Esophagus squamous epithelium (tissue), 4 donors: ENCODE measurements at regions not wholly inside any gene's neighbourhood (a gene's known extent, or its start where the extent isn't known, plus 50 kb on each side); places are given as distances from the start of the nearest gene placed in this dataset.

Experiments
- CTCF ChIP-seq, 6 experiments: fragments of 450-650 bp in 4 of 6; fragments of 200-600 bp in 2 of 6; sonication (generic) in 2 of 6; IDR thresholded peaks; one replicate each; pipeline ENCODE4 v1.5.1; 2016 to 2019; ENCODE audit warnings: antibody characterized with exemption in 6 of 6, mild to moderate bottlenecking in 4 of 6, moderate library complexity in 4 of 6
- POLR2A ChIP-seq, 4 donors: fragments of 450-650 bp; IDR thresholded peaks; one replicate each; pipeline ENCODE4 v1.6.1; 2017; ENCODE audit warnings: antibody characterized with exemption in 4 of 4, mild to moderate bottlenecking in 4 of 4, moderate library complexity in 3 of 4

GRCh38 chr12:85531341-85531740 is 251.3 kb downstream of the ALX1 start:
- no peak for TF ChIP-seq CTCF (IDR thresholded peaks at IDR 0.05)
- no peak for TF ChIP-seq POLR2A (IDR thresholded peaks at IDR 0.05)
